H1 (cell line): ENCODE measurements at regions not wholly inside any gene's neighbourhood (a gene's known extent, or its start where the extent isn't known, plus 50 kb on each side); places are given as distances from the start of the nearest gene placed in this dataset.

ENCODE experiments used
- CTCF ChIA-PET: fragments of 300-600 bp; sonication (Branson Sonifier 250); formaldehyde crosslinking; loops from one replicate; lab custom pipeline; 2021; ENCODE audit not compliant: partially characterized antibody; lab: Charles Lee
- POLR2A ChIA-PET: fragments of 300-600 bp; sonication (Branson Sonifier 250); formaldehyde crosslinking; loops from one replicate; lab custom pipeline; 2021; ENCODE audit warnings: inconsistent platforms; ENCODE audit not compliant: partially characterized antibody; lab: Charles Lee
- DNase-seq, 2 experiments: peaks; one replicate each; pipeline versions ENCODE4 v3.0.0 to v3.0.0-alpha.2; 2010 to 2022; ENCODE audit warnings: low spot score in 2 of 2, low read depth in 1 of 2, mixed read lengths in 1 of 2
- FAIRE-seq: peaks from 2 replicates; lab custom pipeline; 2011; peaks lifted over from hg19 to GRCh38; lab: Jason Lieb, UNC
- H2AFZ ChIP-seq: 2 replicates; pipeline ENCODE4 v1.8.1; 2012; ENCODE audit warnings: low read length, inconsistent platforms
- H2AK5ac ChIP-seq: 2 replicates; pipeline ENCODE4 v1.6.1; 2013; ENCODE audit warnings: low read depth, low read length
- H2BK120ac ChIP-seq: replicated peaks from 2 replicates; pipeline ENCODE3; 2013; ENCODE audit warnings: low read depth, low read length, inconsistent platforms
- H2BK12ac ChIP-seq: 2 replicates; pipeline ENCODE4 v1.6.1; 2013; ENCODE audit warnings: low read depth, low read length
- H2BK15ac ChIP-seq: 2 replicates; pipeline ENCODE4 v1.6.1; 2013; ENCODE audit warnings: low read length
- H2BK20ac ChIP-seq: 2 replicates; pipeline ENCODE4 v1.6.1; 2013; ENCODE audit warnings: low read length
- H2BK5ac ChIP-seq: 2 replicates; pipeline ENCODE4 v1.6.1; 2013; ENCODE audit warnings: low read depth, low read length
- H3K14ac ChIP-seq: 2 replicates; pipeline ENCODE4 v1.6.1; 2013; ENCODE audit warnings: inconsistent platforms; ENCODE audit not compliant: insufficient read length
- H3K18ac ChIP-seq: 2 replicates; pipeline ENCODE4 v1.6.1; 2013; ENCODE audit warnings: low read length; ENCODE audit errors: extremely low read depth
- H3K23ac ChIP-seq: 2 replicates; pipeline ENCODE4 v1.6.1; 2013; ENCODE audit warnings: inconsistent platforms; ENCODE audit not compliant: insufficient read length
- H3K23me2 ChIP-seq: 2 replicates; pipeline ENCODE4 v1.6.1; 2013; ENCODE audit warnings: low read depth, low read length
- H3K27ac ChIP-seq: 2 replicates; pipeline ENCODE4 v1.6.1; 2011; ENCODE audit warnings: low read depth, low read length, inconsistent platforms
- H3K27me3 ChIP-seq, 4 experiments: replicated peaks in 1 of 4; 1 replicate in 1 of 4; 2 replicates in 3 of 4; pipeline versions ENCODE4 v1.6.1 to v1.8.1; 2011 to 2013; ENCODE audit warnings: low read length in 3 of 4, mild to moderate bottlenecking in 3 of 4, inconsistent platforms in 2 of 4, mixed read lengths in 2 of 4, moderate library complexity in 1 of 4; ENCODE audit not compliant: control insufficient read depth in 3 of 4, insufficient read depth in 3 of 4; ENCODE audit errors: extremely low read depth in 1 of 4
- H3K36me3 ChIP-seq, 4 experiments: 2 replicates each; pipeline versions ENCODE4 v1.6.1 to v1.8.1; 2011 to 2013; ENCODE audit warnings: mild to moderate bottlenecking in 4 of 4, low read length in 3 of 4, moderate library complexity in 2 of 4, control low read depth in 1 of 4, inconsistent platforms in 1 of 4; ENCODE audit not compliant: insufficient read depth in 4 of 4, control insufficient read depth in 2 of 4
- H3K4ac ChIP-seq: replicated peaks from 2 replicates; pipeline ENCODE3; 2013; ENCODE audit warnings: low read length, low read depth, mixed read lengths, inconsistent platforms; ENCODE audit not compliant: insufficient read length
- H3K4me1 ChIP-seq, 4 experiments: replicated peaks in 1 of 4; 1 replicate in 1 of 4; 2 replicates in 3 of 4; pipeline versions ENCODE4 v1.6.1 to v1.8.1; 2011 to 2013; ENCODE audit warnings: low read length in 3 of 4, inconsistent platforms in 2 of 4, mixed read lengths in 1 of 4; ENCODE audit not compliant: insufficient read depth in 4 of 4, control insufficient read depth in 3 of 4
- H3K4me2 ChIP-seq, 2 experiments: 2 replicates each; pipeline versions ENCODE4 v1.6.1 to v1.8.1; 2011 to 2013; ENCODE audit warnings: low read depth in 2 of 2, low read length in 2 of 2, control low read depth in 1 of 2, inconsistent platforms in 1 of 2, mild to moderate bottlenecking in 1 of 2; ENCODE audit not compliant: insufficient read depth in 1 of 2
- H3K4me3 ChIP-seq, 4 experiments: fragments of 200-600, 300-600 bp in 1 of 4; sonication (generic), shearing (Covaris generic), sonication (Bioruptor Twin) in 1 of 4; 2 replicates each; pipeline versions ENCODE4 v1.5.1 to v1.8.1; 2011 to 2016; ENCODE audit warnings: low read length in 4 of 4, low read depth in 3 of 4, control low read depth in 2 of 4, inconsistent platforms in 2 of 4, mild to moderate bottlenecking in 2 of 4, mixed read lengths in 1 of 4, moderate library complexity in 1 of 4; ENCODE audit not compliant: insufficient read depth in 2 of 4; ENCODE audit errors: extremely low read depth in 1 of 4
- H3K56ac ChIP-seq: replicated peaks from 2 replicates; pipeline ENCODE3; 2013; ENCODE audit warnings: low read depth, mild to moderate bottlenecking, mixed read lengths, low read length, inconsistent platforms; ENCODE audit not compliant: insufficient read length
- H3K79me1 ChIP-seq: 2 replicates; pipeline ENCODE4 v1.6.1; 2013; ENCODE audit warnings: low read depth, low read length, control low read depth
- H3K79me2 ChIP-seq, 2 experiments: 2 replicates each; pipeline versions ENCODE4 v1.6.1 to v1.8.1; 2012 to 2013; ENCODE audit warnings: low read length in 2 of 2, mild to moderate bottlenecking in 2 of 2, inconsistent platforms in 1 of 2; ENCODE audit not compliant: insufficient read depth in 2 of 2, control insufficient read depth in 1 of 2
- H3K9ac ChIP-seq, 4 experiments: replicated peaks in 1 of 4; 1 replicate in 1 of 4; 2 replicates in 3 of 4; pipeline versions ENCODE4 v1.6.1 to v1.8.1; 2011 to 2013; ENCODE audit warnings: low read depth in 3 of 4, low read length in 3 of 4, control low read depth in 2 of 4, mild to moderate bottlenecking in 2 of 4, moderate library complexity in 2 of 4, inconsistent platforms in 1 of 4; ENCODE audit errors: extremely low read depth in 1 of 4
- H3K9me3 ChIP-seq, 2 experiments: 2 replicates each; pipeline versions ENCODE4 v1.6.1 to v1.8.1; 2012 to 2013; ENCODE audit warnings: mild to moderate bottlenecking in 2 of 2, moderate library complexity in 2 of 2, control low read depth in 1 of 2, inconsistent platforms in 1 of 2, low read depth in 1 of 2, low read length in 1 of 2, mixed read lengths in 1 of 2; ENCODE audit not compliant: insufficient read depth in 2 of 2
- H4K20me1 ChIP-seq, 2 experiments: replicated peaks in 1 of 2; 2 replicates each; pipeline versions ENCODE3 to v1.8.1; 2011 to 2013; ENCODE audit warnings: inconsistent platforms in 2 of 2, low read length in 2 of 2, mild to moderate bottlenecking in 1 of 2; ENCODE audit not compliant: insufficient read depth in 2 of 2, control insufficient read depth in 1 of 2
- H4K5ac ChIP-seq: 2 replicates; pipeline ENCODE4 v1.6.1; 2013; ENCODE audit warnings: low read length, low read depth, mixed read lengths, inconsistent platforms; ENCODE audit not compliant: insufficient read length
- H4K8ac ChIP-seq: 2 replicates; pipeline ENCODE4 v1.8.0; 2013; ENCODE audit warnings: mild to moderate bottlenecking, moderate library complexity, low read length, inconsistent platforms; ENCODE audit not compliant: insufficient read depth; ENCODE audit errors: extremely low read depth
- H4K91ac ChIP-seq: replicated peaks from 2 replicates; pipeline ENCODE3; 2013; ENCODE audit warnings: low read length, mixed read lengths, inconsistent platforms; ENCODE audit not compliant: insufficient read length
- CREB1 ChIP-seq: IDR thresholded peaks from 2 replicates; pipeline ENCODE4 v1.6.1; 2012; ENCODE audit warnings: inconsistent platforms
- GTF2F1 ChIP-seq: IDR thresholded peaks from 2 replicates; pipeline ENCODE4 v1.6.1; 2012; ENCODE audit warnings: low read depth, low read length, improper control_type of control experiment, borderline replicate concordance
- MAFK ChIP-seq: IDR thresholded peaks from 2 replicates; pipeline ENCODE4 v1.6.1; 2012; ENCODE audit warnings: low read depth, mild to moderate bottlenecking, improper control_type of control experiment, low read length
- PHF8 ChIP-seq: fragments of 200-600 bp; sonication (generic); conservative IDR thresholded peaks from 2 replicates; pipeline ENCODE4 v1.7.1; 2012; ENCODE audit warnings: low read depth, mild to moderate bottlenecking, inconsistent platforms, low read length, moderate library complexity
- POLR2AphosphoS5 ChIP-seq: IDR thresholded peaks from 2 replicates; pipeline ENCODE4 v1.6.1; 2011; ENCODE audit warnings: low read depth, low read length
- POU5F1 ChIP-seq: IDR thresholded peaks from 2 replicates; pipeline ENCODE4 v1.6.1; 2011; ENCODE audit warnings: low read depth, mild to moderate bottlenecking, low read length, moderate library complexity
- RFX5 ChIP-seq: IDR thresholded peaks from 2 replicates; pipeline ENCODE4 v1.6.1; 2011; ENCODE audit warnings: low read depth, low read length, improper control_type of control experiment, borderline replicate concordance
- RNF2 ChIP-seq: fragments of 200-900, 300-1000 bp; sonication (generic); IDR thresholded peaks from 2 replicates; pipeline ENCODE4 v1.7.1; 2016; ENCODE audit warnings: borderline replicate concordance, low read depth, mild to moderate bottlenecking, antibody characterized with exemption, low read length; ENCODE audit not compliant: poor library complexity, severe bottlenecking; ENCODE audit errors: missing control alignments
- SAP30 ChIP-seq: fragments of 300-600 bp; sonication (generic); IDR thresholded peaks from 2 replicates; pipeline ENCODE4 v1.7.1; 2012; ENCODE audit warnings: low read length, moderate library complexity, mild to moderate bottlenecking, inconsistent platforms; ENCODE audit not compliant: insufficient read depth, insufficient replicate concordance
- SIX5 ChIP-seq: IDR thresholded peaks from 2 replicates; pipeline ENCODE4 v1.6.1; 2011; ENCODE audit warnings: mild to moderate bottlenecking, low read depth, low read length
- TAF1 ChIP-seq: IDR thresholded peaks from 2 replicates; pipeline ENCODE4 v1.6.1; 2011; ENCODE audit warnings: mild to moderate bottlenecking, low read depth, low read length
- YY1 ChIP-seq: IDR thresholded peaks from 2 replicates; pipeline ENCODE4 v1.6.1; 2011; ENCODE audit warnings: low read depth, mild to moderate bottlenecking, low read length
- WGBS, 2 experiments: shearing (Covaris generic) in 1 of 2; methylation state at CpG; one replicate each; pipeline versions ENCODE4 v1.1.6 to v1.1.7; 2013 to 2015; ENCODE audit warnings: low lambda C conversion rate in 2 of 2, mixed read lengths in 2 of 2, inconsistent platforms in 1 of 2, low coverage in 1 of 2, missing lambda C conversion rate in 1 of 2; ENCODE audit not compliant: insufficient replicate concordance in 2 of 2, insufficient coverage in 1 of 2, insufficient read length in 1 of 2; ENCODE audit errors: extremely low coverage in 1 of 2, missing lambda C conversion rate in 1 of 2; 5-methylcytosine and 5-hydroxymethylcytosine counted together
- TF ChIP-seq, protein P1 (sequence below): IDR thresholded peaks from 2 replicates; pipeline ENCODE4 v1.6.1; 2011; ENCODE audit warnings: low read depth, mild to moderate bottlenecking, low read length; ENCODE audit not compliant: insufficient read depth

DNA sequence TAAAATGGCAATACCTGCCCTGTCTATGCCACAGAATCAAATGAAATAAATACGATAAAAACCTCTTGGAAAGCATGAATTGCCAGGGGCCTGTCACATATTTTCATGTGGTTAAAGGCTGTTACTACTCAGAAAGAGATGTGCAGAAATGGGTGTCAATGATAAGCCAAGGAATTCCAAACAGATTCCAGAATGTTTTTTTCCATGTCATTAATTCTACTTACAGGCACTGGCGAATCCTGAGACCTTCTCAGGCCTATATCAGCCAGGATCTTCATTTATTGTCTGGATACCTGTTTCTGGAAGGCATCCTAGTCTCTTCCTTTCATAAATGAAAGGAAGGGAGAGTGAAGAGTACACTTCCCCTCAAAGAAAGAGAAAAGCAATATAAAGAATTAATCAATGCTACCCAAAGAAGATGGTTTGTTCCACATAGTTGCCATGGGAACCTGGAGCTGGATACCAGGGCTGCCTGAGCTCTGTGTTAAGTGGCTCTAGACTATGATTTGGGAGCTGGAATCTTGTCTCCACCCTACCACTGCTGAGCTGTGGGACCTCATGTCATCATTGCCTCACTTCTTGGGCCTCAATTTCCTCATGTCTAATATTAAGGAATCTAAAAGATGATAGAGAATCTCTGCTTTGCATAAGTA is 335.1 kb upstream of the SKOR2 start:
- H3K9me3 ChIP-seq: no peaks in the 10 kb centered on the region
- H3K14ac ChIP-seq: no peak overlapping the region
- H3K79me1 ChIP-seq: no peaks in the 10 kb centered on the region; the same call in 1 of the 2 replicates
- H4K20me1 ChIP-seq: no peaks in the 10 kb centered on the region
- no peak overlapping the region for H3K23ac ChIP-seq
- no peaks in the 10 kb centered on the region; a peak in 1 of 8 replicates for H3K36me3 ChIP-seq
- H2AFZ ChIP-seq: no peak overlapping the region
- H3K27me3 ChIP-seq: no peaks in the 10 kb centered on the region
- no peak overlapping the region for H3K56ac ChIP-seq
- no peak overlapping the region for H3K9ac ChIP-seq
- no peak overlapping the region for H3K27ac ChIP-seq
- FAIRE-seq: no peak
- no peak overlapping the region for H4K5ac ChIP-seq
- no peak overlapping the region for H2BK5ac ChIP-seq
- H3K4me1 ChIP-seq: no peaks in the 10 kb centered on the region; a peak in 1 of 7 replicates
- no peak overlapping the region for H3K4ac ChIP-seq
- no peak overlapping the region for H3K4me2 ChIP-seq
- no peak overlapping the region for H2BK20ac ChIP-seq
- no peak overlapping the region for H2BK12ac ChIP-seq
- CTCF ChIA-PET: interaction anchor here (0.6 to 2.0 kb wide), 4 partner anchors 10 to 162 kb away, joined by 3 to 6 read pairs (median 4); no protein-coding TSS in a partner anchor
- H3K18ac ChIP-seq: no peak overlapping the region
- no peak overlapping the region for H2AK5ac ChIP-seq
- H3K79me2 ChIP-seq: no peaks in the 10 kb centered on the region; a peak in 1 of 4 replicates
- H2BK15ac ChIP-seq: no peak overlapping the region
- no peak overlapping the region for H2BK120ac ChIP-seq
- 89% methylated on average over 2 of the region's 2 CpGs; no CpG with 5 or more reads in 1 of the 2 experiments for WGBS, 2 experiments
- POLR2A ChIA-PET: no interaction called here
- no peak overlapping the region for H4K91ac ChIP-seq
- no peak for DNase-seq
- H3K4me3 ChIP-seq: no peak overlapping the region
- no peaks in the 10 kb centered on the region for H3K23me2 ChIP-seq
- H4K8ac ChIP-seq: no peak overlapping the region
- TF ChIP-seq POLR2AphosphoS5: no peak
- TF ChIP-seq MAFK: no peak
- TF ChIP-seq CREB1: no peak
- TF ChIP-seq TAF1: no peak
- TF ChIP-seq PHF8: no peak
- no peak for TF ChIP-seq RFX5
- TF ChIP-seq SAP30: no peak
- TF ChIP-seq YY1: no peak
- TF ChIP-seq POU5F1: no peak
- TF ChIP-seq, protein P1, sequence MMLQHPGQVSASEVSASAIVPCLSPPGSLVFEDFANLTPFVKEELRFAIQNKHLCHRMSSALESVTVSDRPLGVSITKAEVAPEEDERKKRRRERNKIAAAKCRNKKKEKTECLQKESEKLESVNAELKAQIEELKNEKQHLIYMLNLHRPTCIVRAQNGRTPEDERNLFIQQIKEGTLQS: no peak
- TF ChIP-seq SIX5: no peak
- TF ChIP-seq RNF2: no peak
- TF ChIP-seq GTF2F1: no peak
